Liver (tissue), 7 donors: ENCODE measurements at regions not wholly inside any gene's neighbourhood (a gene's known extent, or its start where the extent isn't known, plus 50 kb on each side); places are given as distances from the start of the nearest gene placed in this dataset.

Experiments used
- DNase-seq: peaks from one replicate; pipeline ENCODE4 v3.0.0-alpha.2; 2017; ENCODE audit warnings: low spot score
- H3K27ac ChIP-seq, 2 donors: one replicate each; pipeline ENCODE4 v1.7.0; 2013; ENCODE audit warnings: inconsistent platforms in 2 of 2, low read length in 2 of 2, control low read depth in 1 of 2, low read depth in 1 of 2, mild to moderate bottlenecking in 1 of 2
- H3K27me3 ChIP-seq, 4 donors: one replicate each; pipeline versions ENCODE4 v1.6.1 to v1.7.0; 2013; ENCODE audit warnings: low read length in 3 of 4, inconsistent platforms in 1 of 4, mild to moderate bottlenecking in 1 of 4, moderate library complexity in 1 of 4; ENCODE audit not compliant: control insufficient read depth in 4 of 4, insufficient read depth in 4 of 4
- H3K36me3 ChIP-seq, 4 donors: one replicate each; pipeline versions ENCODE4 v1.6.1 to v1.7.0; 2013; ENCODE audit warnings: low read length in 3 of 4, mild to moderate bottlenecking in 3 of 4, low read depth in 1 of 4, moderate library complexity in 1 of 4; ENCODE audit not compliant: control insufficient read depth in 4 of 4, insufficient read depth in 3 of 4
- H3K4me1 ChIP-seq, 4 donors: one replicate each; pipeline versions ENCODE4 v1.6.1 to v1.7.0; 2013; ENCODE audit warnings: low read length in 3 of 4, mild to moderate bottlenecking in 3 of 4, moderate library complexity in 1 of 4; ENCODE audit not compliant: control insufficient read depth in 4 of 4, insufficient read depth in 4 of 4
- H3K4me3 ChIP-seq, 3 donors: one replicate each; pipeline versions ENCODE4 v1.6.1 to v1.7.0; 2013; ENCODE audit warnings: low read length in 3 of 3, control low read depth in 1 of 3, low read depth in 1 of 3, mild to moderate bottlenecking in 1 of 3
- H3K9ac ChIP-seq, 2 donors: one replicate each; pipeline ENCODE4 v1.7.0; 2013; ENCODE audit warnings: low read length in 2 of 2, mild to moderate bottlenecking in 2 of 2, moderate library complexity in 2 of 2, control low read depth in 1 of 2, low read depth in 1 of 2
- H3K9me3 ChIP-seq, 4 donors: one replicate each; pipeline versions ENCODE4 v1.6.1 to v1.7.0; 2013; ENCODE audit warnings: low read length in 3 of 4; ENCODE audit not compliant: control insufficient read depth in 4 of 4
- ATF3 ChIP-seq: IDR thresholded peaks from 2 replicates; pipeline ENCODE4 v1.6.1; 2016; ENCODE audit warnings: antibody characterized with exemption
- EGR1 ChIP-seq, 2 donors: IDR thresholded peaks; 2 replicates each; pipeline ENCODE4 v1.6.1; 2016 to 2018; ENCODE audit warnings: antibody characterized with exemption in 2 of 2, low read depth in 2 of 2
- FOXA1 ChIP-seq: IDR thresholded peaks from 2 replicates; pipeline ENCODE4 v1.6.1; 2016; ENCODE audit warnings: antibody characterized with exemption
- FOXA2 ChIP-seq: IDR thresholded peaks from 2 replicates; pipeline ENCODE4 v1.6.1; 2016; ENCODE audit warnings: antibody characterized with exemption
- GABPA ChIP-seq, 2 donors: IDR thresholded peaks in 1 of 2; conservative IDR thresholded peaks in 1 of 2; 2 replicates each; pipeline ENCODE4 v1.6.1; 2016; ENCODE audit warnings: antibody characterized with exemption in 2 of 2, mild to moderate bottlenecking in 1 of 2, moderate library complexity in 1 of 2
- HNF4A ChIP-seq, 2 donors: conservative IDR thresholded peaks; 2 replicates each; pipeline ENCODE4 v1.6.1; 2016; ENCODE audit warnings: antibody characterized with exemption in 2 of 2, mild to moderate bottlenecking in 2 of 2
- HNF4G ChIP-seq: IDR thresholded peaks from 2 replicates; pipeline ENCODE4 v1.6.1; 2016; ENCODE audit warnings: antibody characterized with exemption
- JUND ChIP-seq, 2 donors: IDR thresholded peaks; 2 replicates each; pipeline ENCODE4 v1.6.1; 2016; ENCODE audit warnings: antibody characterized with exemption in 2 of 2
- NR2F2 ChIP-seq: IDR thresholded peaks from 2 replicates; pipeline ENCODE4 v1.6.1; 2016; ENCODE audit warnings: antibody characterized with exemption
- RAD21 ChIP-seq, 2 donors: IDR thresholded peaks; 2 replicates each; pipeline ENCODE4 v1.6.1; 2016; ENCODE audit warnings: antibody characterized with exemption in 2 of 2, mild to moderate bottlenecking in 2 of 2
- REST ChIP-seq: IDR thresholded peaks from 2 replicates; pipeline ENCODE4 v1.6.1; 2016; ENCODE audit warnings: antibody characterized with exemption, mild to moderate bottlenecking
- RXRA ChIP-seq, 2 donors: IDR thresholded peaks; 2 replicates each; pipeline ENCODE4 v1.6.1; 2017 to 2018; ENCODE audit warnings: antibody characterized with exemption in 2 of 2, mild to moderate bottlenecking in 1 of 2
- SP1 ChIP-seq: IDR thresholded peaks from 2 replicates; pipeline ENCODE4 v1.6.1; 2018; ENCODE audit warnings: antibody characterized with exemption, mild to moderate bottlenecking
- TAF1 ChIP-seq: conservative IDR thresholded peaks from 2 replicates; pipeline ENCODE4 v1.6.1; 2016; ENCODE audit warnings: antibody characterized with exemption, mild to moderate bottlenecking
- YY1 ChIP-seq: IDR thresholded peaks from 2 replicates; pipeline ENCODE4 v1.6.1; 2016; ENCODE audit warnings: antibody characterized with exemption, mild to moderate bottlenecking
- TF ChIP-seq, protein P1 (sequence below): fragments of 150-350 bp; IDR thresholded peaks from 2 replicates; pipeline ENCODE4 v1.5.1; 2017; ENCODE audit warnings: improper control_type of control experiment, low read depth, low read length; ENCODE audit not compliant: missing input control
- TF ChIP-seq, protein P2 (sequence below): IDR thresholded peaks from 2 replicates; pipeline ENCODE4 v1.6.1; 2016; ENCODE audit warnings: antibody characterized with exemption
- TF ChIP-seq, protein P3 (sequence below): IDR thresholded peaks from 2 replicates; pipeline ENCODE4 v1.6.1; 2016; ENCODE audit warnings: antibody characterized with exemption
- donor health status: healthy.
- donor health status: healthy.
- donor health status: healthy.
- donor health status: healthy.

- H3K36me3 ChIP-seq, result no peaks in the 10 kb centered on the region
These were observed 217.1 kb downstream of the OTOL1 start for GRCh38 chr3:161713731-161714130.

More at GRCh38 chr3:161713731-161714130, 217.1 kb downstream of the OTOL1 start:
- H3K9ac ChIP-seq, result no peak overlapping the region
- no peaks in the 10 kb centered on the region for H3K9me3 ChIP-seq
- H3K27ac ChIP-seq, result no peak overlapping the region
- no peak overlapping the region for H3K4me3 ChIP-seq
- DNase-seq, result no peak
- TF ChIP-seq TAF1 (no peak), HNF4G (no peak), EGR1 (IDR thresholded peaks at IDR 0.05; ENCODE audit: low read depth in 2 of 2) (no peak), SP1 (no peak), FOXA2 (no peak), RXRA (IDR thresholded peaks at IDR 0.05) (no peak), NR2F2 (no peak), GABPA (IDR thresholded peaks at IDR 0.05 in 1 of 2, conservative IDR thresholded peaks at IDR 0.05 in 1 of 2) (no peak), YY1 (no peak), REST (no peak), FOXA1 (no peak), HNF4A (conservative IDR thresholded peaks at IDR 0.05) (no peak), ATF3 (no peak), JUND (IDR thresholded peaks at IDR 0.05) (no peak), RAD21 (IDR thresholded peaks at IDR 0.05) (no peak)
- TF ChIP-seq, protein P1, sequence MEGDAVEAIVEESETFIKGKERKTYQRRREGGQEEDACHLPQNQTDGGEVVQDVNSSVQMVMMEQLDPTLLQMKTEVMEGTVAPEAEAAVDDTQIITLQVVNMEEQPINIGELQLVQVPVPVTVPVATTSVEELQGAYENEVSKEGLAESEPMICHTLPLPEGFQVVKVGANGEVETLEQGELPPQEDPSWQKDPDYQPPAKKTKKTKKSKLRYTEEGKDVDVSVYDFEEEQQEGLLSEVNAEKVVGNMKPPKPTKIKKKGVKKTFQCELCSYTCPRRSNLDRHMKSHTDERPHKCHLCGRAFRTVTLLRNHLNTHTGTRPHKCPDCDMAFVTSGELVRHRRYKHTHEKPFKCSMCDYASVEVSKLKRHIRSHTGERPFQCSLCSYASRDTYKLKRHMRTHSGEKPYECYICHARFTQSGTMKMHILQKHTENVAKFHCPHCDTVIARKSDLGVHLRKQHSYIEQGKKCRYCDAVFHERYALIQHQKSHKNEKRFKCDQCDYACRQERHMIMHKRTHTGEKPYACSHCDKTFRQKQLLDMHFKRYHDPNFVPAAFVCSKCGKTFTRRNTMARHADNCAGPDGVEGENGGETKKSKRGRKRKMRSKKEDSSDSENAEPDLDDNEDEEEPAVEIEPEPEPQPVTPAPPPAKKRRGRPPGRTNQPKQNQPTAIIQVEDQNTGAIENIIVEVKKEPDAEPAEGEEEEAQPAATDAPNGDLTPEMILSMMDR, result no peak
- TF ChIP-seq, protein P2, sequence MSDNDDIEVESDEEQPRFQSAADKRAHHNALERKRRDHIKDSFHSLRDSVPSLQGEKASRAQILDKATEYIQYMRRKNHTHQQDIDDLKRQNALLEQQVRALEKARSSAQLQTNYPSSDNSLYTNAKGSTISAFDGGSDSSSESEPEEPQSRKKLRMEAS, result no peak
- TF ChIP-seq, protein P3, sequence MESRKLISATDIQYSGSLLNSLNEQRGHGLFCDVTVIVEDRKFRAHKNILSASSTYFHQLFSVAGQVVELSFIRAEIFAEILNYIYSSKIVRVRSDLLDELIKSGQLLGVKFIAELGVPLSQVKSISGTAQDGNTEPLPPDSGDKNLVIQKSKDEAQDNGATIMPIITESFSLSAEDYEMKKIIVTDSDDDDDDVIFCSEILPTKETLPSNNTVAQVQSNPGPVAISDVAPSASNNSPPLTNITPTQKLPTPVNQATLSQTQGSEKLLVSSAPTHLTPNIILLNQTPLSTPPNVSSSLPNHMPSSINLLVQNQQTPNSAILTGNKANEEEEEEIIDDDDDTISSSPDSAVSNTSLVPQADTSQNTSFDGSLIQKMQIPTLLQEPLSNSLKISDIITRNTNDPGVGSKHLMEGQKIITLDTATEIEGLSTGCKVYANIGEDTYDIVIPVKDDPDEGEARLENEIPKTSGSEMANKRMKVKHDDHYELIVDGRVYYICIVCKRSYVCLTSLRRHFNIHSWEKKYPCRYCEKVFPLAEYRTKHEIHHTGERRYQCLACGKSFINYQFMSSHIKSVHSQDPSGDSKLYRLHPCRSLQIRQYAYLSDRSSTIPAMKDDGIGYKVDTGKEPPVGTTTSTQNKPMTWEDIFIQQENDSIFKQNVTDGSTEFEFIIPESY, result no peak
- no peaks in the 10 kb centered on the region for H3K27me3 ChIP-seq
- no peaks in the 10 kb centered on the region for H3K4me1 ChIP-seq
